GM19463 (cell line): ENCODE measurements at regions not wholly inside any gene's neighbourhood (a gene's known extent, or its start where the extent isn't known, plus 50 kb on each side); places are given as distances from the start of the nearest gene placed in this dataset.
A peak's percentile ranks its signal among the peaks of the same experiment; 100 is the strongest.

Source experiments
- ATAC-seq: cut with Tn5 transposase; IDR thresholded peaks from one replicate; pipeline ENCODE4 v1.9.1; 2021; ENCODE audit warnings: mild to moderate bottlenecking, moderate library complexity; ENCODE audit not compliant: unreplicated experiment

DNA sequence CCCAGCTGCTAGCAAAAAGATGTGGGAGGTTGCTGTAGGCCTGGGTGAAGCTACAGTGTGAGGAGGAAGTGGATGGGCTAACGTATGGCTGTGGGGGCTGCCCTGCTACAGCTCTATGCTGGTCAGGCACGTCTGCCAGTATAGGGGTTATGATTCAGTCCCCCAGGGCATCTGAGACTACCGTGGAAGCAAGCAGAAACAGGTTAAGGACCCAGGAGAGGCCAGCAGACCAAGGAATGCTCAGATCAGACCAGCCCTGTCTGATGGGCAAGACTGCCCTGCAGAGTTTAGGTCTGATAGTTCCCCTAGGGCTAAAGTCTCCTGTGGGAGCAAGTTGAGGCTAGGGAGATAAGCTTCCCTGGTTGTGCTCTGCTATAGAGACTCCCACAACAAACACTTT, 416.1 kb upstream of the CTNND2 start:
- ATAC-seq = no peak

DNA sequence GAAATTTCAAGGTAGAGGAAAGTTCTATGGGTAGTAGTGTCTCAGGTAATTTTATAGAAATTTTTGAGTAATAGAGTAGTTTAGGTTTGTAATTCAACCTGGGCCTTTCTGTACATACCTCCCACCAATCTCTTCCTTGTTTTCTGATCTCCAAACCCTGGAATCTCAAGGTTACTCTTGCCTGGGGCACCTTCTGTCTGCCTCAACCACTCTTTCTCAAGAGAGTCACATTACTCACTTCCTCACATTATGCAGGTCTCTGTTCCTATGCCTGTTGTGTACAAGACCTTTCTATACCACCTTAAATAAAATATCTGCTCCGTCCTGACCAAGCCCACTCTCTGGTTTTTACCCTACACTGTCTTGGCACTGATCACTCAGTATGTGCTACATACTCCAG, 412.6 kb upstream of the CTNND2 start:
- no peak for ATAC-seq

DNA sequence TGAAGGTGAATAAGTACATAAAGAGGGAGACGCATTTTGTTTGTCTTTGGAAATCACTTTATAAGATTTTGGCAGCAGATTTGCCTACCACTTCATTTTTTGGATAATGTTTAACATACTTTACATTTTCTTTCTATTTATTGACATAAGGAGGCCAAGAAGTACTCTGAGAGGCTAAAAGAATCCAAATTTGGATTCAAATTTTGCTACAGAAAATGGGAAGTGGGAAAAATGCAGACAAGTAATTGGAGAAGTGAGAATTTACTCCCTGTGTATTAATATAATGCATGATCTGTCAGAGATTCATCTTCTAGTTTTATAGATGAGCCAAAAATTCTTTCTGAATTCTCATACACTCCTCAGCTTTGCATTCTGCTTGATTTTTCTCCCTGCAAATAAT, 411.2 kb upstream of the CTNND2 start:
- ATAC-seq = no peak

DNA sequence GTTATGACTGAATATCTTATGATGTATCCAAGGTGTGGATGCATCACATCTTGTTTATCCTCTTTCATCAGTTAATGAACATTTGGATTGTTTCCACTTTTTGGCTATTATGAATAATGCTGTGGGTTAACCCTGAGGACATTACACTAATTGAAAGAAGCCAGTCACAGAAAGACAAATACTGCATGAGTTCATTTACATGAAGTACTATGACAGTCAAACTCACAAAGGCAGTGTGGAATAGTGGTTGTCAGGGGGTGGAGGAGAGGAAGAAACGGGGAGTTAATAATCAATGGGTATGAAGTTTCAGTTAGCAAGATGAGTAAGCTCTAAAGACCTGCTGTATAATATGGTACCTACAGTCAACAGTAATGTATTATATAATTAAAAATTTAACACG, 409.4 kb upstream of the CTNND2 start:
- ATAC-seq = peak; percentile 90

DNA sequence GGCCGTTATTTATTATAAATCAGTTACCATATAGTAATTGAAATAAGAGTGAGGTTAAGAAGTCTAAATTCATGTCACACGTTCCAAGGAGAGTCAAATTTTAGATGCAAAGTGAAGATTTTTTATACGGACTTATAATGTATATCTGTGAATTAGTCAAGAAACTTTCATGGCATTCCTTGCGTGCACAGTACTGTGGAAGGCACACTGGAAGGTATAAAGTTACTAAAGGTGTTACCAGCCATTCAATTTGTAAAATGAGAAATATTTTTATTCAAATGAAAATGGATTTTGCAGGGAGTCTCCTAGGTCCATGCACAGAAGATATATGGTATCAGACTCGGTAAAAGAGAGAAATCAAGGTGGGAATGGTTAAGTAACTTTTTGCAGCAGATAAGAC, 408.1 kb upstream of the CTNND2 start:
- no peak for ATAC-seq

DNA sequence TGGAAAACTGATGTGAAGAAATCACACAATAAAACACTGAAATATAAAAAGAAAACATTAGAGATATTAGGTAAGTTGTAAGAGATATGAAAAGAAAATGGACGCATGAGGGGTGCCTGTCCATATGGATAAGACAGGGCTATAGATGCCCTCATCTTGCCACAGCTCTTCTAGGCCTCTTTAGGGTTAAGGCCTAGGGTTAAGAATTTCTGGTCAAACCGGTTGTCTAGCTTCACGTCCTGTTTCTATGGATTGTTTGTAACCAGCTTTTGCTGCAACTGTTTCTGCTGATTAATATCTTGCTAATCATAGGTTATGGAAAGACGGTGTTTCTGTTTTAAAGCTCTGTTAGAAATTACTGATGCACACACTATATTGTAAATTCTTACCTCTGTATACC, 389.9 kb upstream of the CTNND2 start:
- ATAC-seq = no peak

DNA sequence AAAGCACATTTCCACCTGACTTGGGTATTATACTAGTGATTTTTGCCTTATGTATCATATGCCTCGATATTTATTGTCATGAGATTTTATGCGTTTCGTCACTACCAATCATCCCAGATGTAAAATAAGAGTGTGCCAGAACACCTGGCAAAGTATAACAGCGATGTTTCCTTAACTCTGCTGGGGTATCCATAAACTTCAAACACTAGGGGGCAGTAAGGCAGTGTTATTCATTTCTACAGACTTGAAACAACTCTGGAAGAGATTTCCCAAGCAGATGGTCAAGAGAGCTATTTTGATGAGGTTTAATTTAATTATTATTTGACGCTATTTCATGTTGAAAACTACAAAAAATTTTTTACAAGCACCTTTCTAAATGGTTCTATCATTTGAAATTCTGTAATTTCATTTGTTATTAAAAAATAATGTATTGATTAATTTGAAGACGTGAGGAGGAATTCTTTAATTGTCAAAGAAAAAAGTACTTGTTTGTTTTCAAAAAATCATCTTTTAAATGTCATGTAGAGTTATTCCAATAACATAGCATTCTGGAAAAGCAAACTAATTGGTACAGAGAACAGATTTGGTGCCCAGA, 388.5 kb upstream of the CTNND2 start:
- no peak for ATAC-seq

DNA sequence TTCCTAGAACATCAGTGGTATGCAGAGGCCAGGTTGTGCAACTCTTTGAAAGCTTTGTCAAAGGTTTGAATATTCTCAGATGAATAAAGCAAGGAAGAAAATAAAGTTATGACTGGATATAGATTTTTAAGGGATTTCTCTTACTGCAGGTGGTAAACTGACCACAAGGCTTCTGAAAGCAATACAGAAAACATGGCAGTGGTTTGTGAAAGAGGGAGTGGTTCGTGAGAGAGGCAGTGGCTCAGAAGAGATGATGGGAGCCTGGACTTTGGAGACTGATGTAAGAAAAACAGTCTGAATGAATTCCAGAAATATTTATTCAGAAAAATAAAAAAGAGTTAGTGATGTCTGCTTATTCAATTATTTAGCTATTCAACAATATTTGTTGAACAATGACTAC, 380.4 kb upstream of the CTNND2 start:
- ATAC-seq = peak; percentile 70

DNA sequence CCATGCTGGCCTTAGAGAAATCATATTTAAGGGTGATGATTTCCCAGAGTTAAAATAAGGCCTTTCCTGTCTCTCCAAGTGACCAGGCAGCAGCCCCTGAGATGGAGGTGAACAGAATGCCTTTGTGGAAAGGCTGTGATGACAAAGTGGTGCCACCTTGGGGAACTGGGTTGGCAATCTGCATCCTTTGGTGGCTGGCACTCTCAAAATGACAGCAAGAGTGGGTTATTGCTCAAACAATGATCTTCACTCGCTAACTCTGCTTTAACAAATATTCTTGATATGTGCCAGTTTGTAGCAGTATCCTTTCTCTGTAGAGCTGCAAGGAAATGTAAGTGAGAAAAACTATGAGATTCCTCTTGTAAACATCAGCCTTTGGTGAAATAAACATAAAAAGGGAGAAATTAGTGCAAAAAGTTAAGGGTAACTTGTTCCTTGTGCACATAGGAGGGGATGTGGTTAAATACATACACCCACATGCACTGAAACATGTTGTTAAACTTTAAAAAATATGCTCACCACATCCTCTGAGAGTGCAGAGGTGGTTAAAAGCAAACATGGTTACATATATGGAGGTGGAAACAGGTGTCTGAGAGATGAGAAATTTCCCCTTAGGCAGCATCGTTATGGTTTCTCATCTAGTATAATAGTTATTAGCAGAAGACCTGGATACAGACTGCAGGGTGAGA, 373.4 kb upstream of the CTNND2 start:
- ATAC-seq = peak; percentile 96

DNA sequence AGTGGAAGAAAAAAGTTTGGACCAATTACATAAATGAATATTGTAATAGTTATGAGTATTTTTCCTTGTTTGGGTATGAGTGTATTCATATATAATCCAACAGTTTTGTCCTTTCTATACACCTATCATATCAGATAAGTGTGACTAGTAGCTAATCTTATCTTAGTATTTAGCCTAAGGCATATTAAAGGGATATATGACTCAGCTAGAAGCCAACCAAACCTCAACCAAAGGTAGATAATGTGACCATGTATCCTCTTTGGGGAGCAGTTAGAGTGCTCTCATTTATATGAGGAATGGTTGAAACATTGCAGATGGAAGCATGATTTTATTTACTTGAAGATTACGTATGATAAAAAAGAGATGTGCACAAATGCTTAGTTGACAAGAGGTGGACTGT, 370.0 kb upstream of the CTNND2 start:
- no peak for ATAC-seq

DNA sequence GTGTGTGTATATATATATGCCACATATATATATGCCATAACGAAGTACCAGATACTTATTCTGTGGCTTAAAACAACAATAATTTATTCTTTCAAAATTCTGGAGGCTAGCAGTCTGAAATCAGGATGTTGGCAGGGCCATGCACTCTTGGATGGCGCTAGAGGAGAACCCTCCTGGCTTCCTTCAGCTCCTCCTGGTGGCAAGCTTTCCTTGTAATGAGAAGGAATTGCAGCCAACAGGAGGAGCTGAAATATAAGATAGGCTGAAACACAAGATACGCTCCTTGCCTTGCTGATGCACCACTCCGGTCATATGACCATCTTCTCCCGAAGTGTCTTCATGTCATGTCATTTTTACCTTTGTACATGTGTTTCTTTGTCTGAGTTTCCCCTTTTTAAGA, 368.1 kb upstream of the CTNND2 start:
- no peak for ATAC-seq

DNA sequence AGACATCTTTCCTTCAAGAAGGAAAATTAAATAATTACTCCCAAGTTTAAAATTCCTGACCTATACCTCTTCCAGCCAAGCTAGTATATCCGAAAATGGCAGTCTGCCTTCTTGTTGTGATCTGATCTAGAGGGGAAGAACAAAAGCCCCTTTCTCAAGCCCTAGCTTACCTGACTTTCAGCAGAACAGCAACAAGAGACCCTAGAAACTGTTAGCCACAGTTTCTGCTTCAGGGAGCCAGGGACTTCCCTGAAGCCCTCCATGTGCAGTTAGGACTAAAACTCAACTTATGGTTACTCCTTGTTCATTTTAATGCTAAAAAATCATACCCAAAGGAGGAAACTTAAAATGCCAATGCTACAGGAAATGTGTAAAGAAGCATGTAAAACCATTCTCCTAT, 366.7 kb upstream of the CTNND2 start:
- ATAC-seq = peak; percentile 58

DNA sequence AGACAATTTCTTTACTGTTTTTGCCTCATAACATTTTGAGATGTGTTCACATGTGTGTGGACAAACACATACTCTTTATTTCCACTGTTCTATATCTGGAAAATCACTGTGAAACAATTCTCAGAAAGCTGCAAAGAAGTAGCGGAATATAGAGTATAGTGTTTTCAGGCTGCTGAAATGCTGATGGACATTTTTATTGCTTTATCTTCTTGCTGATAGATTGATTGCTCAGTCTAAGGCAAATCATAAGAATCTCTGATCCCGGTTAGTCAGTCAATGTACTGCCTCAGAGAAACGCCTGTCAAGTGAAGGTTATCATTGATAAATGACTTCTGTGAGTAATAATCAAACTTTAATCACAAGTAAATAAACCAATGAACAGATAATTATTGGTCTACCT, 364.9 kb upstream of the CTNND2 start:
- no peak for ATAC-seq

DNA sequence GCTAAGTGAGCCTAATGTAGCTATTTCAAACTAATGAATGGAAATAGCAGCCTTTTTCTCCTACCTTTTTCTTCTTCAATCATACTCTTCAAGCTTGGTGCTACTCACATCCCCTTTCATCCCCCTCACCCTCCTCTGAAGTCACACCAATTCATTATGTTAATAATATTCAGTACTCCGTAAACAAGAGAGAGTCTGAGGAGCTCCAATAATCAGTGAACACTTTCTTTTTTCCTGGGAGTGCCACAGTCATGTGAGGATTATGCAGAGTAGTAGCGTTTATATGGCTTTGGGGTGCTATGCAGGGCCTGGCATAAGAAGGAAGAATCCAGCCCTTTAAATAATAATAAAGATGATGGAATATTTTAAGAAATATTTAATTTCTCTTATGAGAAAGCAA, 354.3 kb upstream of the CTNND2 start:
- no peak for ATAC-seq

DNA sequence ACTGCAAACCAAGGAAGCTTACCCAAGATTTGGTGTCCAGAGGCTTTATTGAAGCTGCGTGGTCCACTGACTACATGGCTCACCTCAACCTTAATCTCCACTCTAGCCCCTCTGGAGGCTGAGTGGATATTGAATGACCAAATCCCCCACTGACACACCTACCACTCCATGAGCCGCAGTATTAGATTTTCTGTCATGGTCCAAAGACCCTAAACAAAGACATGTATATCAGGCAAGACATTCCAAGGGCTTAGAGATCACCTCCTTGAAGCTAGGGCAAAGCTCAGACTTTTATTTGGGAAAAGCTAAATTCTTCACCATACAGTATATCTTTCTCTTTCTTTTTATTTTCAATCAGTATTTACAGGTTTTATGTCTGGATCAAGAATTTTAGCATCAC, 346.2 kb upstream of the CTNND2 start:
- no peak for ATAC-seq

DNA sequence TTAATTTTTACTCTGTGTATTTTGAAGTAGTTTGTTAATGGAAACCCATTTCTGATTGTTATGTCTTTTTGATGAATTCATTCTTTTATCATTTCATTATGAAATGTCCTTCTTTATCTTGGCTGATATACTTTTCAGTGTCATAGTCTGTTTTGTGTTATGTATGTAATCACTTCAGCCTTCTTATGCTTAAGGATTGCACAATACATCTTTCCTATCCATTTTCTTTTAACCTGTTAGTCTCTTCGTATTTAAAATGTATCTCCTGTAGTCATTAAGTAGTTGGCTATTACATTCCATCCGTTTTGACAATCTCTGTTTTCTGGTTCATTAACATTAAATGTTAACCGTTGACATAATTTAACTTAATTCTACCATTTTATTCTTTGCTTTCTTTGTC, 344.6 kb upstream of the CTNND2 start:
- ATAC-seq = no peak

DNA sequence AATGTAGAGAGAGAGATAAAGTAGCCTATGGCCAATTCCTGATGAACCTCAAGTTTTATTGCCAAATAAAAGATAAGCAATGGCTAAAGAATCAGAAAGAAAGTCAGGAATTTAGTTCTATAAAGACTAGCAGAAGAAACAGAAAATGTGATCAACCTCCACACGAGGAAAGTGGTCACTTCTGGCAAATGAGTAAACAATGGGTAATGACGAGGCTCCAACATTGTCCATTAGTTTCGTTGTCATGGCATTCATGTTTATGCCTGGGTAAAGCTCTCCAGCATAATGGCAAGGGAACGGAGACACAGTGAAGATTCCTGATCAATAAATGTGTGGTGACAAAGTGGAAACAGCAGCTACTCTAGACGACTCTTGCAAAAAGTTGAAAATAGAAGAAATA, 341.8 kb upstream of the CTNND2 start:
- ATAC-seq = no peak

DNA sequence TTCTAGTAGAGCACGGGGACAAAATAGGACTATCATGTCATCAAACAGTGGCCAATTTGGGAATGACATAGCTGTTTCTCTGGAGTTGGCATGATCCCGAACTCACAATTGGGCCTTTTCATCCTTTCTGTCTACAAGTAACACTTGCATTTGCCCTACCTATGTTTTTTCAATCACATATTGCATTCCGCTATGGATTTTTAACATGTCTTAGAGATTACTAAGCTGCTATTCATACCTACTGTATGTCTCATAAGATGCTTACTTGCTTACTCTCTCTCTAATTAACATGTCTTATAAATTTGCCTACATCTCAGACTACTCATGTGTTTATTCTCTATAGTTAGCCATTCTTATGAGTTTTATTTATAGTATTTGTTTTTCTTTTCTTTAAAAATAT, 341.2 kb upstream of the CTNND2 start:
- ATAC-seq = no peak

DNA sequence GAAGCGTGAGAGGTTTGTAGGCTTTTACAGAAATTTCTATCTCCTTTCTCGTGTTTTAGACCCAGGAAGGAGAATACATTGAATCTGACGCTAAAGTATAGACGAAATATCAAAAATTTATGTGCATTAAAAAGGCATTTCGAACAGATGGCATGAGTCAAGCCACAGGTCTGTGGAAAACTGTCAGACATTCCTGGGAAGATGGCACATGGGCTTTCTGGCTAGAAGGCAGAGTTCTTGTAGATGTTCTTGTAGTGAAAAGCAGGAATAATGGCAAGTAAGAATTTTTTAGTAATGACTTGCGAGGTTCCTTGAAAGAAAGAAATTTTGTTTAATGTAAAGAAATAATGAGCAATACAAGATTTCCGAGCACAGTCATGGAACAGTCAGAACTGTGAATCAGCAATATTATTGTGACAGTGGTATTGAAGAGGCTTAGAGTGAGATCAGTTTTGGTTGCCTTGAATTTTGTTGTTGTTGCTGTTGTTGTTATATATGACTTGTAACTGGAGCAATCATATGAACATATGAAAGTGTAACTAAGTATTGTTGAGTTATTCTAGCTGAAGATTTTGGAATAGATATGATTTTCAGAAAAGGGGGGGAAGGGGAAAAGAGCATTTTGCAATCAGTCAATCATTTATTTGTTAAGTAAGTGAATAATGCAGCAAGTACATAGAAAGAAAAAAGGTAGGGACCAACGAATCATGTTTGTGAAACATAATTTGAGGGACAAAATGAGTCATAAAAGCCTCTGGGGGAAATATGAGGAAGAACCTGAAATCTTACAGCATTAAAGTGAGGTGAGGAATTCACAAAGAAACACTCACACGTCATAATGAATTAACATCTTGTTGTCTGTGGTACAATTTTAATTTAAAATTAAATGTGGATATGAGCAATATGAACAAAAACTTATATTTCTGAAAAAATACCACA, 339.0 kb upstream of the CTNND2 start:
- peak; percentile 67 for ATAC-seq

DNA sequence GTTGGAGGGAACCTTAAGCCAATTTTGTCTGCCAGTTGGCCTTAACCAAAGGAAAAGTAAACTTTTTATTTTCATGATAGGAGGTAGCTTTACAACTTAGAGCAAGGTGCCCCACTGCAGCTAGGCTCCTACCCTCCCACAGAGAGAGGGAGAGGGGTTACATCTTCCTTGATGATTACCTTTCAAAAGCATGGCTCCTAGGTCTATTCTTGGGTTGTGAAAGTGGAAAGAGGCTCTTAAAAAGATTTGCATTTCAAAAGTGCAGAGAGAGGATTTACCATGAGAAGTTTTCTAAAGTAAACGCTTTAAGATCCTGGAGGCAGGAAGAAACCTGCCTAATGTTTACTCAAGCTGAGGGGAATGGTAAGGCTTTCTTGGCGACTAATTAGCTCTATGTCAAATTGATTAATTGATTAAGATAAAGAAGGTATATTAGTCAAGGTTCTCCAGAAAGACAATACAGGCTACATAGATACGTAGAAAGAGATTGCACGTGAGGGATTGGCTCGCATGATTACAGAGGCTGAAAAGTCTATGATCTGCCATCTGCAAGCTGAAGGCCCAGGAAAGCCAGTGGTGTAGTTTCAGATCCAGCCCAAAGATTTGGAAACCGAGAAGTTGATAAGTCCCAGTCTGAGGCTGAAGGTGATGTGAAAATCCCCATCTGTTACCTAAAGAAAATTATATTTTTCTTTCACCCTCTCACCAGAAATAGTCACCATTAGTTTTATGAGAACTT, 333.8 kb upstream of the CTNND2 start:
- no peak for ATAC-seq

DNA sequence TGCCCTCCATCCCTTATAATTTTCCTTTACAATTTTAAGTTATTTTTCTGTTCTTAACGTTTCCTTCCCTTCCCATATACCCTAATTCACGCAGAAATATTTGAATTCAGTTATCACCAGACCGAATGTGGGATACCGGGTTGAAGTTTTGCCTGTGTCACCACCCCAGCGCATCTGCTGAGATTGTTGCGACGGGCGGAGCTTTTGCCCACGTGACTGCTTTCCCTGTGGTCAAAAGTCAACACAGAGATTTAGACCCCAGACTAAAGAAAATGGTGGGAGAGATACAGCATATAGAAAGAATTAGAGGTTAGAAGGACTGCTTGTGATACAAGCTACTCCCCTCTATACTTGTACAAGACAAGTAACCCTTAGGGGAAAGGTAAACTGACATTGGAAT, 326.4 kb upstream of the CTNND2 start:
- ATAC-seq = no peak
